ENCODE measurements at regions not wholly inside any gene's neighbourhood (a gene's known extent, or its start where the extent isn't known, plus 50 kb on each side); places are given as distances from the start of the nearest gene placed in this dataset.

DNA sequence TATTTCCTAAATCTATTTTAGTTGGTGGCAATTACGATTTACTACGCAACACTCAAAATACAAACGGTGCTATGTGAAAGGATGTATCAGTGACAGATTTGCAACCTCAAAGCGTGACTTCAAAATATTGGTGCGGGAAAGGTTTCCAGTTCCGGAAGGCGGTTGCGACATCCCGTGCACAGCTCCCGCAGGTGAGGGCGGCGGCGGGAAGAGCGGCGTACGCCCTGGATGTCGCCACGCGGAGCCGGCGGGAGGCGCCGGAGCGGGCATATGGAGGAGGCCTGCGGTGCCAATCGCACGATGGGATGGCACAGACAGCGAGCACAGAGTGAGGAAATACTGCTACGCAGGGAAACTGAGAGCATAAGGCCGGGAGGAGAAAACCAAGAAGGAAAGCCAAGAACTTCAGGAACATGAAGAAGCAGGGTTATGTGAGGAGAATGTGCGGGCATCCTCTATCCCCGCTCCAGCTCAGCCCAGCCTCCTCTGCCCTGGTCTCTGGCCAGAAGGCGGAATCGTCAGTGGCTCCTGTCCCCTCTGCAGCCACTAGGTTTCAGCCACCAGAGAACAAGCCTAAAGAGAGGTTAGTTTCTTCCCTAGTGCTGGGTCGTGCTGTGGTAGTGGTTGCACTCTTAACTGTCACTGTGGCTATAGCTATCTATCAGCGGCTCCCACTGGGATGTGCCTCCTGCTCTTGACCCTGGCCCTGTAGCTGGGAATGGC lies 378.1 kb upstream of the TLE4 start:
- ChIA-PET POLR2A (no interaction called here), CTCF (no interaction called here)
- no peaks in the 10 kb centered on the region for H3K4me1 Mint-ChIP-seq
- H3K36me3 Mint-ChIP-seq = no peaks in the 10 kb centered on the region
- H3K27me3 Mint-ChIP-seq = no peaks in the 10 kb centered on the region
- no peaks in the 10 kb centered on the region for H3K9me3 Mint-ChIP-seq
- Histone ChIP-seq H3K27ac (ENCODE audit: low read length) (no peak overlapping the region), H3K4me1 (ENCODE audit: control insufficient read depth in 1 of 2, extremely low read depth in 1 of 2, insufficient read depth in 2 of 2, low read length in 2 of 2) (no peaks in the 10 kb centered on the region), H3K9me3 (no peaks in the 10 kb centered on the region), H3K27me3 (replicated peaks in 1 of 2; ENCODE audit: control insufficient read depth in 2 of 2, extremely low read depth in 1 of 2, insufficient read depth in 2 of 2, low read length in 1 of 2) (no peaks in the 10 kb centered on the region), H3K4me3 (ENCODE audit: control insufficient read depth in 1 of 2, extremely low read depth in 1 of 2, low read length in 1 of 2) (no peak overlapping the region), H3K36me3 (ENCODE audit: control insufficient read depth in 2 of 2, extremely low read depth in 1 of 2, insufficient read depth in 1 of 2, low read length in 1 of 2) (no peaks in the 10 kb centered on the region)
- WGBS (ENCODE audit: insufficient coverage) = 96% methylated on average over 29 of the region's 36 CpGs
- H3K27ac Mint-ChIP-seq = no peak overlapping the region
- ATAC-seq (replicated peaks in 1 of 4) (no peak), DNase-seq (no peak)
- no peak overlapping the region for H3K4me3 Mint-ChIP-seq

DNA sequence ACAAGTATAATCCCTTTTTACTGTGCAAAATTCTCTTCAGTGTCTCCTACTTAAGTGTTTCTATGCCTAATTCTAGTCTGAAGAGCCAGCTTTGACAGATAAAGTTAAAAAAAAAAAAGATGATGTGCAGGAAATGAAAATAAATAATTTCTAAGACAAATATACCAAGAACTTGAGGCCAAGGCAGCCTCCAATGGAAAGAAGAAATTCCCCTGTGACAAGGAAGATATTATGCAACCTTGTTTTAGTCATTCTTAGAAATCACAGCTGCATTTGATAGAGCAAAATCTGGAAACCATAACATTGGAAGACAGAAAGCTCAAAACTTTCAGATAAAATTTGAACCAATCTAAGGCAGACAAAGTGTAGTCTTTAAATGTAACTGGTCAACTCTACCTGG lies 375.9 kb upstream of the TLE4 start:
- Mint-ChIP-seq H3K27ac (no peak overlapping the region), H3K36me3 (no peaks in the 10 kb centered on the region), H3K4me1 (no peaks in the 10 kb centered on the region), H3K4me3 (no peak overlapping the region), H3K9me3 (peaks cover 0 to 4% (median 0%) of the 10 kb centered on the region in 3 donors), H3K27me3 (peaks cover 2 to 6% of the 10 kb centered on the region in 2 donors)
- no peak for DNase-seq
- H3K4me1 ChIP-seq (ENCODE audit: control insufficient read depth in 1 of 2, extremely low read depth in 1 of 2, insufficient read depth in 2 of 2, low read length in 2 of 2) = no peaks in the 10 kb centered on the region
- no peak overlapping the region for H3K4me3 ChIP-seq (ENCODE audit: control insufficient read depth in 1 of 2, extremely low read depth in 1 of 2, low read length in 1 of 2)
- no peak overlapping the region for H3K27ac ChIP-seq (ENCODE audit: low read length)
- no peaks in the 10 kb centered on the region for H3K9me3 ChIP-seq
- POLR2A ChIA-PET = no interaction called here
- CTCF ChIA-PET = no interaction called here
- H3K36me3 ChIP-seq (ENCODE audit: control insufficient read depth in 2 of 2, extremely low read depth in 1 of 2, insufficient read depth in 1 of 2, low read length in 1 of 2) = no peaks in the 10 kb centered on the region
- no peaks in the 10 kb centered on the region for H3K27me3 ChIP-seq (replicated peaks in 1 of 2; ENCODE audit: control insufficient read depth in 2 of 2, extremely low read depth in 1 of 2, insufficient read depth in 2 of 2, low read length in 1 of 2)
- ATAC-seq (replicated peaks in 1 of 4) = no peak

DNA sequence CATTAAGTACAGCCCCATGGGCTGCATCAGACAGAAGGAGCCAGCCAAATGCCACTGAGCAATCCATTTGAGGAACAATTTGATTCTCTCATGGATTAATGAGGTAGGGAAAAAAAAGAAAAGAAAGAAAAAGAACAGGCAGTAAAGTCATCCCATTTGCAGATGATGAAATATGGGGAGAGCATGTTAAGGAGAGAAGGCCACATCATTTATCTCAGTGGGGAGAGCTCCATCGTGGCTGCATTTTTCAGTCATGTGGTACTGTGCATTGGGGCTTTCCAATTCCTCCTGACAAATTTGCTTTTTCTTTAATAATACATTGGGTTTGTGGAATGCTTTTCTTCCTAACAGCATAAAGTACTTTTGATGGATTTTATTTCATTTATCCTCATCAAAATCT lies 375.2 kb upstream of the TLE4 start:
- Histone ChIP-seq H3K9me3 (no peaks in the 10 kb centered on the region), H3K4me1 (ENCODE audit: control insufficient read depth in 1 of 2, extremely low read depth in 1 of 2, insufficient read depth in 2 of 2, low read length in 2 of 2) (no peaks in the 10 kb centered on the region), H3K4me3 (ENCODE audit: control insufficient read depth in 1 of 2, extremely low read depth in 1 of 2, low read length in 1 of 2) (no peak overlapping the region), H3K27me3 (replicated peaks in 1 of 2; ENCODE audit: control insufficient read depth in 2 of 2, extremely low read depth in 1 of 2, insufficient read depth in 2 of 2, low read length in 1 of 2) (no peaks in the 10 kb centered on the region), H3K36me3 (ENCODE audit: control insufficient read depth in 2 of 2, extremely low read depth in 1 of 2, insufficient read depth in 1 of 2, low read length in 1 of 2) (no peaks in the 10 kb centered on the region), H3K27ac (ENCODE audit: low read length) (no peak overlapping the region)
- Mint-ChIP-seq H3K27me3 (peaks cover 2 to 6% of the 10 kb centered on the region in 2 donors), H3K4me1 (no peaks in the 10 kb centered on the region), H3K9me3 (peaks cover 0 to 4% (median 0%) of the 10 kb centered on the region in 3 donors), H3K4me3 (no peak overlapping the region), H3K36me3 (no peaks in the 10 kb centered on the region), H3K27ac (no peak overlapping the region)
- DNase-seq = no peak
- WGBS (ENCODE audit: insufficient coverage) = no CpG with 5 or more reads among the region's 1 CpG
- ChIA-PET POLR2A (interaction anchor here in 1 of 2 donors (0.7 kb wide), 1 partner anchor 44 kb away, joined by 4 read pairs; no protein-coding TSS in a partner anchor), CTCF (interaction anchor here in 1 of 2 donors (0.6 kb wide), 1 partner anchor 38 kb away, joined by 4 read pairs; no protein-coding TSS in a partner anchor)
- no peak for ATAC-seq (replicated peaks in 1 of 4)

DNA sequence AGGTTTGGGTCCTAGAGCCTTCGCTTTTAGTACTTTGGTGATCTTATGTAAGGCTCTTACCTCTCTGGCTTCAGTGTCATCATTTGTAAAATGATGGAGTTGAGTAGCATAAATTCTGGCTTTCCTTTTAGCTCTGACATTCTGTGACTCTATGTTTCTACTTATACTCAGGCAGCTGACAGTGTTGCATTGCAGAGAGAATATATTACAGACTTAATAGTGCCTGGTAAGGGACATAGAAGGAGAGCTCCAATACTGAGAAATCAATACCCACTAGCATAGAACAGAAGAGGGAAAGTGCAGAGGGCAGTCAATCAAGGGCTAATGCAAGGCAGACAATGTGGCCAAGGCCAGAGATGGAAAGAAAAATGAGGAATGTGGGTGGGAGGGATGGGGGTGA lies 371.4 kb upstream of the TLE4 start:
- H3K27ac ChIP-seq (ENCODE audit: low read length) = no peak overlapping the region
- POLR2A ChIA-PET = no interaction called here
- 0% methylated on average over 1 of the region's 1 CpG for WGBS (ENCODE audit: insufficient coverage)

DNA sequence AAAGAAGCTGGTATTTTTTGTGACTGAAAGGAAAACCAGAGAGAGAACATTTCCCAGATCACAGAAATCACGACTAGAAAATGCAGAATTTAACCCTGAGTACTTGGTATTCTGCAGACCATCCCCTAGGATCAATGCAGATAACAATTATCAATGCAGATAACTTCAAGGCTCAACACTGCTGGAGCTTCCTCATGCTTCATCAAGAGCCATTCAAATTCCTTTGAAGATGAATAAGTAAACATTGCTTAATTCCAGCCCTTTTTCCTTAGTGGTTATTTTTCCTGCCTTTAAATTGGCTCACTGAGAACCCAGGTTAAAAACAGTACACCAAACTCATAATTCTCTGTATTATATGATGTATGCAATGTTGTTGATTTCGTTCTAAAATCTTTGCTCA lies 370.1 kb upstream of the TLE4 start:
- Histone ChIP-seq H3K4me3 (ENCODE audit: control insufficient read depth in 1 of 2, extremely low read depth in 1 of 2, low read length in 1 of 2) (no peak overlapping the region), H3K27ac (ENCODE audit: low read length) (no peak overlapping the region), H3K36me3 (ENCODE audit: control insufficient read depth in 2 of 2, extremely low read depth in 1 of 2, insufficient read depth in 1 of 2, low read length in 1 of 2) (no peaks in the 10 kb centered on the region), H3K9me3 (no peaks in the 10 kb centered on the region), H3K4me1 (ENCODE audit: control insufficient read depth in 1 of 2, extremely low read depth in 1 of 2, insufficient read depth in 2 of 2, low read length in 2 of 2) (no peaks in the 10 kb centered on the region), H3K27me3 (replicated peaks in 1 of 2; ENCODE audit: control insufficient read depth in 2 of 2, extremely low read depth in 1 of 2, insufficient read depth in 2 of 2, low read length in 1 of 2) (no peaks in the 10 kb centered on the region)
- ATAC-seq (replicated peaks in 1 of 4) = no peak
- Mint-ChIP-seq H3K4me3 (no peak overlapping the region), H3K27me3 (peaks cover 2 to 6% of the 10 kb centered on the region in 2 donors), H3K36me3 (no peaks in the 10 kb centered on the region), H3K9me3 (peaks cover 0 to 4% (median 0%) of the 10 kb centered on the region in 3 donors), H3K4me1 (no peaks in the 10 kb centered on the region), H3K27ac (no peak overlapping the region)
- DNase-seq = no peak
- WGBS (ENCODE audit: insufficient coverage) = no CpG with 5 or more reads among the region's 2 CpGs
- ChIA-PET POLR2A (no interaction called here), CTCF (interaction anchor here in 1 of 2 donors (0.6 kb wide), 1 partner anchor 9 kb away, joined by 4 read pairs; no protein-coding TSS in a partner anchor)

More for the DNA sequence above, 371.4 kb upstream of the TLE4 start:
- CTCF ChIA-PET = no interaction called here
- no peaks in the 10 kb centered on the region for H3K4me1 Mint-ChIP-seq
- H3K9me3 Mint-ChIP-seq = peaks cover 0 to 4% (median 0%) of the 10 kb centered on the region in 3 donors
- H3K27me3 Mint-ChIP-seq = peaks cover 2 to 6% of the 10 kb centered on the region in 2 donors
- no peaks in the 10 kb centered on the region for H3K27me3 ChIP-seq (replicated peaks in 1 of 2; ENCODE audit: control insufficient read depth in 2 of 2, extremely low read depth in 1 of 2, insufficient read depth in 2 of 2, low read length in 1 of 2)
- H3K4me1 ChIP-seq (ENCODE audit: control insufficient read depth in 1 of 2, extremely low read depth in 1 of 2, insufficient read depth in 2 of 2, low read length in 2 of 2) = no peaks in the 10 kb centered on the region
- no peak overlapping the region for H3K4me3 Mint-ChIP-seq
- no peak overlapping the region for H3K4me3 ChIP-seq (ENCODE audit: control insufficient read depth in 1 of 2, extremely low read depth in 1 of 2, low read length in 1 of 2)
- no peaks in the 10 kb centered on the region for H3K36me3 Mint-ChIP-seq
- no peak for ATAC-seq (replicated peaks in 1 of 4)
- DNase-seq = no peak
- no peak overlapping the region for H3K27ac Mint-ChIP-seq
- no peaks in the 10 kb centered on the region for H3K36me3 ChIP-seq (ENCODE audit: control insufficient read depth in 2 of 2, extremely low read depth in 1 of 2, insufficient read depth in 1 of 2, low read length in 1 of 2)
- no peaks in the 10 kb centered on the region for H3K9me3 ChIP-seq

DNA sequence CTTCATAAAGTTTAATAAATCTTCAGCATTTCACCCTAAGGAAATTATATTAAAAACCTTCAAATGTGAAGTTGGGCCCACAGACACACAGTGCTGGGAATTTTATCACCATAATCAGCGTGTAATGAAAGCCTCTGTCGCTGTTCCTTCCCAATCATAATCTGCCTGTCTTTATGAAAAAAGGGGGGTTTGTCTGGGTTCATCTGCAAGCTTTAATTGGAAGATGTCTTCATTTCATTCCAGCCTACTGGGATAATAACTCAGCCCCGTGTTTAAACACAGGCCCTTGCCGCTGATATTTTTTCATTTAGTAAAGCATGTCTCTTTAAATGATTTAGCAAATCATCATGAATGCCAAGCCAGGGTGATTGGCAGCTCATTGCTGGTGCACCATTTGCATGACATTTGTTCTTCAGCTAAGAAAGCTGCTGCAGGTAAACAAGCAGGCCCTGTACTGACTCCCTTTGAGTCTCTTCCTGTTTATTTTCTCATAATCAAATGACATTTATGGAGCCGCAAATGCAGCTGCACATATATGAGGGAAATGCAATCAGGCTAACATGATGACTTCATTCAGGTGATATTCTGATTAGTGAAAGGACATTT lies 362.9 kb upstream of the TLE4 start:
- Mint-ChIP-seq H3K27me3 (no peaks in the 10 kb centered on the region), H3K4me1 (no peaks in the 10 kb centered on the region), H3K9me3 (no peaks in the 10 kb centered on the region), H3K4me3 (no peak overlapping the region), H3K27ac (no peak overlapping the region), H3K36me3 (no peaks in the 10 kb centered on the region)
- DNase-seq (no peak), ATAC-seq (replicated peaks in 1 of 4) (no peak)
- Histone ChIP-seq H3K4me3 (ENCODE audit: control insufficient read depth in 1 of 2, extremely low read depth in 1 of 2, low read length in 1 of 2) (no peak overlapping the region), H3K9me3 (no peaks in the 10 kb centered on the region), H3K27me3 (replicated peaks in 1 of 2; ENCODE audit: control insufficient read depth in 2 of 2, extremely low read depth in 1 of 2, insufficient read depth in 2 of 2, low read length in 1 of 2) (no peaks in the 10 kb centered on the region), H3K36me3 (ENCODE audit: control insufficient read depth in 2 of 2, extremely low read depth in 1 of 2, insufficient read depth in 1 of 2, low read length in 1 of 2) (no peaks in the 10 kb centered on the region), H3K27ac (ENCODE audit: low read length) (no peak overlapping the region), H3K4me1 (ENCODE audit: control insufficient read depth in 1 of 2, extremely low read depth in 1 of 2, insufficient read depth in 2 of 2, low read length in 2 of 2) (no peaks in the 10 kb centered on the region)
- ChIA-PET POLR2A (no interaction called here), CTCF (no interaction called here)
- 83% methylated on average over 2 of the region's 5 CpGs for WGBS (ENCODE audit: insufficient coverage)

All from T-cell (primary cell).